GM21360 (cell line): ENCODE measurements at regions not wholly inside any gene's neighbourhood (a gene's known extent, or its start where the extent isn't known, plus 50 kb on each side); places are given as distances from the start of the nearest gene placed in this dataset.

Experiments used
- ATAC-seq: cut with Tn5 transposase; IDR thresholded peaks from one replicate; pipeline ENCODE4 v1.9.1; 2021; ENCODE audit warnings: mild to moderate bottlenecking, moderate library complexity; ENCODE audit not compliant: unreplicated experiment

DNA sequence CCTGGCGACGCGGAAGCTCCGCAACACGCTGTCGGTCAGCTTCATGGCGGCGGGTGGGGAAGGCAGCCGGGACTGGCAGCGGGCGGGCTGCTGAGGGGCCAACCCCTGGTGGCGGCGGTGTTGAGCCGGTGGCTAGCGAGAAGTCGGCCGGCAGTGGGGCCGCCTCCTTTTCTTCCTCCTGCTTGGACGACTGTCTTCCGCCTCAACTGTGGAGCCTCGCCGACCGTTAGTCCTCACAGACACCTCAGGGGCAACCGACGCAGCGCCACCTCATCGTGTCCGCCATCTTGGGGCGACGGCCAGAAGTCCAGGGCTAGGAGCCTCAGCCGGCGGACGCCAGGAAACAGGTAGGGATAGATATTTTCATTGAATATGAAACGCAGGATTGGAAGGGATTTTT is 875.1 kb downstream of the NSUN3 start:
- no peak for ATAC-seq

DNA sequence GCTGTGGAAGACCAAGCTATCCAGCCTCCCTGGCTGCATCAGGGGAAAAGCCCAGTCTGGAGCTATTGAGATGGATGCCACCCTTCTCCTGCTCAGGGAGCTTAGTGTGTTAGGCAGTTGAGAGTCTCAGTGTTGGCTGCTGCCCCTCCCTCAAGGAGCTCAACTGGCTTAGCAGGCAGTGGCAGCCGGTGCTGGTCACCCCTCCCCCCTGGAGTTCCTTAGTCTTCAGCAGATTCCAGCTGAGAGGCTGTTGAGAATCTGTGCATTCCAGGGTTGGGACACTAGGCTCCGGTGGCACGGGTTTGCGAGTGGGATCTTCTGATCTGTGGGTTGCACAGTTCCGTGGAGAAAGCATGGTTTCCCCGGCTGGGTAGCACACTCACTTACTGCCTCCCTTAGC is 883.8 kb downstream of the NSUN3 start:
- no peak for ATAC-seq

DNA sequence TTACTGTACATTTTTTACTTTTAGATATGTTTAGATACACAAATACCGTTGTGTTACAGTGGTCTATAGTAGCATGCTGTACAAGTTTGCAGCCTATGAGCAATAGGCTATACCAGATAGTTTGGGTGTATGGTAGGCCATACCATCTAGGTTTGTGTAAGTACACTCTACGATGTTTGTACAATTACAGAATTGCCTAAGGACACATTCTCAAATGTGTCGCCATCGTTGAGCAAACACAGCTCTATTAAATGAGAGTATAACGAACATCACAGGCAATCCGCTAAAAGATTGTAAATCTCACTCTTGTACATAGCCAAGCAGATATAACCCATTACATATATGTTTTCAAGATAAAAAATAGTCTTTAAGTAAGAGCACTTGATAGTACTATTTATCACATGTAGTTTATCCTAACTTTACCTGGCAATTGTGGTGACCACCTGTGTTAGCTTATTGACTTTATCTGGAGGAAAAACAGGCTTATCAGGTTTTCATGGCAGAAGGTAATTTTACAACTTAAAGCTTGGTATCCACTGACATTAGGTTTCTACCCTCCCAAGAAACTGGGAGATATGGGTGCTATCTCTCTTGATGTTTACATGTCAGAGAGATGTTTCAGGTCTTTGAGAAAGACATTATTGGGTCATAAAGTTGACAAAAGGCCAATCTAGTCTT is 898.7 kb downstream of the NSUN3 start:
- ATAC-seq: no peak

DNA sequence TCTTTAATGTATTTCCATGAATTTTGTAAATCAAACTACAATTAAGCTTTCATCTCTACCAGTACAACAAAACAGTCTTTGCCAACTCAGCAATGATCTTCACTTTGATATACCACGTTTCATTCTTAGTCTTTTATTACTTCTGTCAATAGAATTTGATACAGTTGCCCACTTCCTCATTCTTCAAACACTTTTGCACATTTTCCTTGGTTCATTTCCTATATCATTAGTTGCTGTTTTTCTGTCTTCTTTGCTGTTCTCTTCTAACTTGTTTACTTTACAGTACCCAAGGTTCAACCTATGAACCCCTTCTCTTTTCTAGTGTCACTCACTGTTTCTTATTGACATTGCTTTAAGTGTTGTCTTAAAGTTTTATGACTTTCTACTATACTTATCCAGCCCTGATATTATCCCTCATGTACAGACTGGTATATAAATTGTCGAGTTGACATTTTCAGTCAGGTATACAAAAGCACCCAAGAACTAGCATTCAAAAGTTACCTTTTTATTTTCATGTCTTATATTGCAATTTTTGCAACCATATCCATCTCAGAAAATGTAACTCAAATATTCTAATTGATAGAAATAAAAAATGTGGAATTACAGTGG is 903.1 kb downstream of the NSUN3 start:
- ATAC-seq: no peak

DNA sequence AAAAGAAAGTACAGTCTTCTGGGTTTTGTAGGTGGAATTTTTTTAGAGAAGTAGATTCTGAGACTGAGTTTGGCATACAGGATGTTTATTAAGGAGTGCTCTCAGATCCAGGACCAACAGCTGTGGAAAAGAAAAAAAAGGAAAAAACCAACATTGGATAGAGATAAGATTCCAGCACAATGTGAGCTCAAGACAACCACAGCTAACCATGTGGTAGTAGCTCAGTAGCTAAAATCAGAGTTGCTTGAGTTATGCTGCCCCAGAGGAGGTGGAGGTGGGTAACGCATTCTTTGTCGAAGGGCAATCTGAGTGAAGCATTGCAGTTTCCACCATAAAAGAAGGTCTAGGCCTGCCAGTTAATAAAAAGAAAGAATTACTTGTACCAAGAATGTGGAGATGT is 904.3 kb downstream of the NSUN3 start:
- ATAC-seq: no peak

DNA sequence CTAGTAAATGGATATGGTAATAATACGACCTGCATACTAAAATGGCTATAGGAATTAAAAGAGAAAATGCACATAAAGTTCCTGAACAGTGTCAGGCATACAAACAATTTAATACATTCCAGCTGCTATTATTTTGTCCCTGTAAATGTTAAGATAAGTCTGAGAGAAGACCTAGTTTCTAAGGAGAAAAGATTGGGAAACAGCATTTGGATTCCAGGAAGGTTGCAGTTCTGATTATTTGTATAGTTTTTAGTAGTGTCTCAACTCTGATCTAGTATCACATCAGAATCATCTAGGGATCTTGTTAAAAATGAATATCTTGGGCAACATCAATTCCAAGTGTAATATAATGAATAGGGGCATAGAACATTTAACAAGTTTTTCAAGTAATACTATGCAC is 905.7 kb downstream of the NSUN3 start:
- no peak for ATAC-seq

DNA sequence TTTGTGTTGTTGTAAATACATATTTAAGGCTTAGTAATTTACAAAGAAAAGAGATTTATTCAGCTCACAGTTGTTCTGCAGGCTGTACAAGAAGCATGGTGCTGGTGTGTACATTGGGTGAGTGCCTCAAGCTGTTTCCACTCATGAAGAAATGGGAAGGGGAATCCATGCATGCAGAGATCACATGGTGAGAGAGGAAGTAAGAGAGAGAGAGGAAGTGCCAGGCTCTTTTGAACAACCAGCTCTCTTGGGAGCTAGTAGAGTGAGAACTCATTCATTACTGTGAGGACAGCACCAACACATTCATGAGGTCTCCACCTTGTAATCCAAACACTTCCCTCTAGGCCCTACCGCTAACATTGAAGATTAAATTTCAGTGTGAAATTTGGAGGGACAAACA is 909.2 kb downstream of the NSUN3 start:
- no peak for ATAC-seq

DNA sequence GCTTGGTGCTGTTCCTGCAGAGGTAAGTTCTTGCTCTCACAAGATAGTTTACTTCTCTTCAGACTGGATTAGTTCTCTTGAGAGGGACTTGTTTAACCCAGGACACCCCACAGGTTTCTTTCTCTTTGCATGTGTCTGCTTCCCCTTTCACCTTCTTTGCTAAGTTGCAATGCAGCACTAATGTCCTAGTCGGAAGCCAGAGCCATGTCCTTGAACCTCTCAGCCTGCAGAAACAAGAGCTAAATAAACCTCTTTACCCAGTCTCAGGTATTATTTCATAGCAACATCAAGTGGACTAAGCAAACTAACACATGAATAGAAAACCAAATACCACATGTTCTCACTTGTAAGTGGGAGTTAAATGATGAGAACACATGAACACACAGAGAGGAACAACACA is 915.2 kb downstream of the NSUN3 start:
- no peak for ATAC-seq

DNA sequence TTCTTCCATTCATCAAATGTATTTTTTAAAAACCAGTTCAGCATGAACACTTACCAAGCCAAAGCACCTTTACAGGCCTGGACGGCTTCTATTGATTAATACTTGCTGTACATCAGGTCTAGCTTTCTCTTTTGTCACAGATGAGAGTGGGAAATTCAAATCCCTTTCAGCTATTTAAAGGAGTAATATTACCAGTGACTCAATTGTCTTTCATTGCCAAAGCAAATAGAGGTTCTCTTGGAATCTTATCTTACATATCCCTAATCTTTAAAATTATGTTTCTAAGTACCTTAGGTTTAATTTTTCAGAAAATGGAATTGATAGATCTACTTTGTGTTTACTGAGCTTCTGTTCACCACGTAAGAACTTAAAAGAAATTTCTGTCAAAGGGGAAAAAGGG is 922.9 kb downstream of the NSUN3 start:
- ATAC-seq: no peak

DNA sequence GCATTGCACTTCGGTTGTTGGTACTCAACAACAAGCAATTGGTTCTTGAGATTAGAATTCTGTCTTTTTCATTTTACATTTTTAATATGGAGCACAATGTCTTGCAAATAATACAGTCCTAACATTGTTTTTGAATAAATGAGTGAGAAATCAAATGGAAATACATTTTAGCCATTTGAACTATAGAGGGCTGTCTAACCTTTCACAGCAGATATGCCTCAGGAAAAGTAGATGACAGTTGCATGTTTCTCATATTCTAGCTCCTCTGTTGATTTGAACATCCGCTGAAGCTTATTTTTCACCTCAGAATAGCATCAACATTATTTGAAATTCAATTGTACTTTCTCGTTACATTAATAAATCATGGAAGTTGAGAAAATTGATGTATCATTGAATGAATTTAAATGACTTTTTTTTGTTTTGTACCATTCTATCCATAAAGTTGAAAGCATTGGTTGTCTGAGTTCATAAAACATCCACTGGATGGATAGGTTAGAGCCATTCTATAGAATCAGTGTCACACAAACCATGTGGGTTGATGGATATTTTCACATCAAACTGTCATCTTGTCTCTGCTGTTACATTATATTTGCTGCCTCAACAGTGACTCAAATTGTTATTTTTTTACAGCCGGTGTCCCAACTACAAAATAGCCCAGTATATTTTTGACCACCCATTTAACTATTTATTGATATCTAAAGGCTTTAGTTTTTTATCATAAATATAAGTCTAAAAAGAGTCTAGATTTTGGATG is 928.3 kb downstream of the NSUN3 start:
- no peak for ATAC-seq

DNA sequence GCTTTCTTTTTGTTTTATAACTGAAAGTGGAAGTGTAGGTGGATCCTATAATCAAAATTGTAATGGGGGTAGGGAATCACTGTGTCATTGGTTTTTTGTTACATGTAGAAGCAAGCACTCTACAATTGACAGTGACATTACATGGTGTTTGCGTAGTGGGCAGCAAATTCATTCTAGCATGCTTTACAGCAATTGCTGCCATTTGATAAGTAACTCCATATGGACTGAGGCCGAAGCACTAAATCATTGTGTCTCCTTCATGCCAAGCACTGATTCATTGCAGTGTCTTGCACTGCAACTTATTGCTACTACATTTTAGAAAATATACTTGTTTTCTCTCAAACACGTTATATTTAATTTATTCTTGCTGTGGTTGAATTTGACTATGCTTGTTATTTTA is 933.9 kb downstream of the NSUN3 start:
- ATAC-seq: no peak

DNA sequence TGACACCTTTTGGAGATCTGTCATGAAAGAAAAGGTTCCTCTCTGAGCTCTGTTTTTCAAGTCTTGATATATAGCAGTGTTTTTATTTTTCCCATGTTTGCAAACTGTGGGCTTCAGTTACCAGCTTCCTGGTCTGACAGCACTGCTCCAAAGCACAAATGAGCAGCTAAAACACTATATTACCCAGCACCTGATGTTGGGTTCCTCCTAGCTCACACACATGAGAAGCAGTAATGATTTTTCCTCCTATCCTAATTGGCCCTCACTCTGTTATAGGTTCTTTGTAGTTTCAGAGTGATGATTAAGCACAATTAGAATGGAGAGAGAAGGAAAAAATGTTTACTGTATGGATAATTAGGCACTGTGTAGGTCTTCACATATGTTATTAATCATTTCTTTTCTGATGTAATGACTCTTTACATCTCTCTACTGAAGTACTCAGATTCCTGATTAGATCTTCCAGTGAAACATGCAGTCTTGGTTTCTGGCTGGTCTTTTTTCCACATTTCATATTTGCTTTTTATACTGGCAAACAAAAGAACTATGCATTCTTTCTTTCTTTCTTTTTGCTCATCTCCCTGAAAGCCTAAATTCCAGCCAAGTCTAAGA is 939.7 kb downstream of the NSUN3 start:
- no peak for ATAC-seq

DNA sequence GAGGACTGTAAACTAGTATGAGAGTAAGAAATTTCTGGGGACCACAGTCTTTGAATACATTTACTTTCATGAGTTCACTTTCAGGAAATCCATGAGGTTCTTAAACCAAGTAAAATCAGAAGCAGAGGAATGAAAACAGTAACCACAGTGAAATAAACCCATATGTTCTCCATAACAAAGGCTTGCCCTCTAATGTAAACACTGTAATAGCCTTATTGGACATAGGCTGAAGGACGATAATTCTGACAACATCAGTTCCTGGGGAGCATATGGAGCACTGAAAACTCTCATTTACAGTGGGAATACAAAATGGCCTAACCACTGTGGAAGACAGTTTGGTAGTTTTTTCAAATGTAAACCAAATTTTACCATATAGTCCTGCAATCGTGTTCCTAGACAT is 965.8 kb downstream of the NSUN3 start:
- no peak for ATAC-seq

DNA sequence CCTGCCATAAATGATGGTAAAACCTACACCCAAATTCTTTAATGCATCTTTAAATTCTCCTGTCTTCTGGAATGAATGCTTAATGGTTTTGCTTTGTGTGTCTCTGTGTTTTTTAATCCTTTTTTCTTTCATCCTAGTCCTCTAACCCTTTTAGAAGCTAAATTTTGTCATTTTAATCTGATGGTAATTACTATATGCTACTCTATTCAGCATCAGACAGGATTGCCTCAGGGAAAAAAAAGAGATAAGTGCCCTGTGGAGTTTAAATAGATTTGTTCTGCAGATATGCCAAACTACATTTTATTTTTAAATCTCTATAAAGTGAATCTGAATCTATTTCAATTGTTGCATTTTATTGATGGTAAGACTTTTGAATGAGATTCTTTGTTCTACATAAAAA is 966.8 kb downstream of the NSUN3 start:
- ATAC-seq: no peak

DNA sequence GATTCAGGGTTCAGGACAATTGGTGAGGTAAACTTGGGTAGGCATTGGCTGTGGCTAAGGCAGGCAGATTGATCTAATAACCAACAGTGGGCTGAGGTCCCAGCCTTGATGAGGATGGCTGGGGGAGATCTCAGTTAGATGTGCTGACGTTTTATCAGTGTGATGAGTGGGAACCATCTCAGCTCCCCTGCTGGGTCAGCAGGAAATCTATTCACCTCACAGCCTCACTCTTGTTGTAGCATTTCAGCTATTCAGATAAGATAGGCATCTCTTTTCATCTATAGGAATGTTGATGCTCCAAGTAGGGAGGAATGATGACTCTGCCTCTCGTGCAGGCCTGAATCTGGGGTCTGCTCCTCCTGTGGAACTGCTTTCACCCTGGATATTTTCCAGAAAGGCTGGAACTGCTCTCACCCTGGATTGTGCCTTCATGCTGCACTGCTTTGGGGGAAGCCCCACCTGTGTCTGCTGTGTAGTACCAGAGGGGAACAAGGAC is 973.7 kb downstream of the NSUN3 start:
- no peak for ATAC-seq

DNA sequence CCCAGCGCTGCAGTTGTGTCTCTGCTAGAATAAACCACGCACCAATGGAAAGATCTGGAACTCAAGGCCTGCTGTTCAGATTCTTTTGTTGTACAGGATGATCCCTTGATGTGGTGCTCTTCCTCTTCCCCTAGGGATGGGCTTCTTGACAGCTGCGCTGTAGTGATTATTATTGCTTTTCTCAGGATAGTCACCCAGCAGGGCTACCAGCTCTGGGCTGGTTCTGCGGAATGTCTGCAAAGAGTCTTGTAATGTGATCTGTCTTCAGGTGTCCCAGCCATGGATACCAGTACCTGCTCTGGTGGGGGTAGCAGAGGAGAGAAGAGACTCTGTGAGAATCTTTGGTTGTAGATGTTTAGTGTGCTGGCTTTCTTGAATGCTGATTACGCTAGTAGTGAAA is 974.2 kb downstream of the NSUN3 start:
- no peak for ATAC-seq

DNA sequence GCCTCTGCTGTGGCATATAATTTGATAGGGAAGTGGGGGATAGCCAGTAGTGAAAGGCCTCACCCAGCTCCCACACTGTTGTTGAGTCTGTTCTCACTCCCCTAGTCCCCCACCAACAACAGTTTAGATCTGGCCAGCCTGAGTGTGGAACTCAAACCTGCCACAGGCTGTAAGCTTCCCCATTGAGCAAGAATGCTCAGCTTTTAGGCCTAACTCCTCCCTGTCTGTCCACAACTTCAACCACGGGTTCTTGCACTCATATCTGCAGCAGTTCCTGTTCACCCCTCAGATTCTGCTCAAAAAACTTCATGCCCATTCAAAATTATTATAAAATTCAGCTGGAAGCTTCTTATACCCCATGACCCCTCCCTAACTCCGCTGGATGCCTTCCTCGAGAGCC is 975.1 kb downstream of the NSUN3 start:
- ATAC-seq: no peak

DNA sequence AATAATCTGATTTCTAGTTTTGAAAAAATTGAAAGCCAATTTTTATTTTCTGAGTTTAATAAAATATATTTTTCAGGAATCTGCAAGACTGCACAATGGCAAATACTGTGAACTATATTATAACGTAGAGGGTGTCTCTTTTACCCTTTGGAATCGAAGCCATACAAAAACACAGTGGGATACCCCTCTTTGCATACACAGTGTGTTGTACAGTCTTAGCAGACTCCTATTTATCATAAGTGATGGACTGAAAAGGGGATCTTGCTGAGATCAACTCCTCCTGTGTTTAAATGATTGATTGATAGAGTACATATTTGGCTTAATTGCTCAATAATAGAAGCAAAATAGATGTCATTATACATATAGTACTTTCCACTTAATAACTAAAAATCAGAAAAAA is 981.2 kb downstream of the NSUN3 start:
- ATAC-seq: no peak

DNA sequence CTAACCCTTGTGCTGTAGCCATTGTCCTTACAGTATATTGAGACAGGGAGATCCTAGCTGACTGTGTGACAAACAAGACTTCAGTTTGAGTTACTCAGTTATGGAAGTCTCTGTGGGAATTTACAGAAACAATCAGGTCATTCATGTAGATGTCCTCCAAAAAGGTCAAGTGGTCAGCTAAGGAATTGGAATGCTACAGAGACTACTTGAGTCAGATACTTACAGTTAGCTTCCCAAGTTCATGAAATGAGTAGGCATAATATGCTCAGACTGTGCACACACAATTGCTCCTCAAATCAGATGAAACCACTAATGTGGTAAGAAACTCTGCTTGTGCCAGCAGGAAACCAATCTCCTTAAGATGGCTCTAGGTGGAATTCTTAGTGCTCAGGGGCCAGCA is 985.7 kb downstream of the NSUN3 start:
- ATAC-seq: no peak

DNA sequence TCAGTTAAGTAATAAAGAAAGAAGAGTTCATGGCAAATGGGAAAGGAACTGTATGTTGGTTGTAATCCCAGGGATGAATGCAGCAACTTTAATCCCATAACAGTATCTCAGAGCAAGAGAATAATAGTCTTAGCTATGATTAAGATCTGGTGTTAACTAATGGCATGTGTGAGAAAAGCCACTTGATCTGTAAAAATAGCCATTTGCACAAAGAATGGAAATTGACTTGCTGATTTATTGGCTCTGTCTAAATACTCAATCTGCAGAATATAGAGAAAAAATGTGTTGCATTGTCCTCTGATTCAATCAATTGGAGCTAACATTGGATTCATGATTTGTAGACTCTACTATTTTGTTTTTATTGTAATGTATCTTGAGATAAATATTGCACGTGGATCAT is 987.0 kb downstream of the NSUN3 start:
- ATAC-seq: no peak

DNA sequence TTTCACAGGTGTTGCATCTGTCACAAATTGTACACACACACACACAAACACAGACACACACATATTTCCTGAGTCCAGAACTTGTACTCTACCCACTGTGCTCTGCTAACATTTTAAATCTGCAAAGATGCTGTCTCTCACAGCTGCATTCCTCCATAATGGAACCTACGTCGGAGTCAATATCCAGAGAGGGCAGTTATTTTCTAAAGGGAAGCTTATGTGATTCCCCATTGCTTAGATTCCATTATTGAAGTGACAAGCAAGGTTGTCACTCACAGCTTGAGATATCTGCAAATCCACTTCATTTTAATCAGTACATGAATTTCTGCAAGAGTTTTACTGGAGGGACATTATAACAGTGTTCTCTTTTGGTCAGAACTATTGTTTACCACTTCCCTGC is 992.4 kb downstream of the NSUN3 start:
- no peak for ATAC-seq

DNA sequence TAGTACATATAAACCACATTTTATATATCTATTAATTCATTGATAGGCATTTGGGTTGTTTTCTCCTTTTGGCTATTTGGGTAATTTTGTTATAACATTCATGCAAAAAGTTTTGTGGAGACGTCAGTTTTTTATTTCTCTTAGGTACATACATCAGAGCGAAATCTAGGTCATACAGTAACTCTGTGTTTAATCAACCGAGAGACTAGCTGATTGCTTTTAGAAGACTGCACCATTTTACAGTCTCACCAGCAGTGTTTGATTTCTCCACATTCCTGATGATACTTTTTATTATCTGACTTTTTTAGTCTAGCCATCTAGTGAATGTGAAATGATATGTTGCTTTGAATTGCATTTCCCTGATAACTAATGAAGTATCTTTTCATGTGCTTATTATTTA is 1019.3 kb downstream of the NSUN3 start:
- ATAC-seq: no peak
